ENCODE measurements at regions not wholly inside any gene's neighbourhood (a gene's known extent, or its start where the extent isn't known, plus 50 kb on each side); places are given as distances from the start of the nearest gene placed in this dataset.

DNA sequence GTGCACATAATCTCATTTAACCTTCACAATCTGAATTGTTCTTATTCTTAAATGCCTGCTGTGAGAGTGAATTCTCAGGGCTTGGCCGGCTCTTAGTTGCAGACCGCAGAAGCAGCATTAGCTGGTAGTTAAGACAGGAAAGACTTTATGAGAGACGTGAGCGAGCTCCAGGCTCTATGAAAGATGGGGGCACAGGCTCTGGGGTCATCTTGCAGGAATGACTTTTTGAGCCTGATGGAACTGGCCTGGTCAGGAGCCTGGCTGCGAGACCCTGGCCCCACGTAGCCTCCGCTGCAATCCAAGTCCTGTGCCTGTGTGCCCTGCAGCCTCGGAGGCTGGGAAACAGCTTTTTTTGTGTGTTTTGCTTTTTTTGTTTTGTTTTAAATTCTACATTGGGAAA lies 958.8 kb upstream of the ZNF722 start:
- Histone ChIP-seq H3K27me3 (ENCODE audit: control insufficient read depth in 2 of 2, insufficient read depth in 2 of 2, low read length in 2 of 2) (no peaks in the 10 kb centered on the region), H3K4me3 (replicated peaks in 1 of 3; ENCODE audit: low read depth in 2 of 3, low read length in 3 of 3) (no peak overlapping the region), H3K36me3 (replicated peaks in 1 of 2; ENCODE audit: control insufficient read depth in 1 of 2, insufficient read depth in 2 of 2, low read length in 2 of 2) (no peaks in the 10 kb centered on the region), H4K20me1 (ENCODE audit: insufficient read depth, low read length) (no peaks in the 10 kb centered on the region), H3K9me3 (replicated peaks in 1 of 2; ENCODE audit: control insufficient read depth in 1 of 2, insufficient read depth in 1 of 2, low read length in 2 of 2) (peaks cover 93 to 97% of the 10 kb centered on the region in 2 donors), H3K4me2 (replicated peaks; ENCODE audit: extremely low read depth, low read length, poor library complexity, severe bottlenecking) (no peak overlapping the region), H3K79me2 (ENCODE audit: insufficient read depth, low read length) (no peaks in the 10 kb centered on the region), H3K27ac (ENCODE audit: low read depth in 1 of 2, low read length in 2 of 2) (no peak overlapping the region), H2AFZ (ENCODE audit: insufficient read depth, low read depth, low read length, poor library complexity, severe bottlenecking) (no peak overlapping the region), H3K9ac (ENCODE audit: insufficient read depth, low read length, poor library complexity, severe bottlenecking) (no peak overlapping the region), H3K4me1 (ENCODE audit: control insufficient read depth in 1 of 2, insufficient read depth in 2 of 2, low read length in 2 of 2) (no peaks in the 10 kb centered on the region)
- Mint-ChIP-seq H3K4me1 (no peaks in the 10 kb centered on the region), H3K27ac (no peak overlapping the region), H3K9me3 (peaks cover 37 to 84% (median 49%) of the 10 kb centered on the region in 7 donors), H3K4me3 (no peak overlapping the region), H3K36me3 (no peaks in the 10 kb centered on the region), H3K27me3 (ENCODE audit: low read depth in 3 of 3) (peaks cover 0 to 1% (median 0%) of the 10 kb centered on the region in 3 donors)
- TF ChIP-seq, protein P1, sequence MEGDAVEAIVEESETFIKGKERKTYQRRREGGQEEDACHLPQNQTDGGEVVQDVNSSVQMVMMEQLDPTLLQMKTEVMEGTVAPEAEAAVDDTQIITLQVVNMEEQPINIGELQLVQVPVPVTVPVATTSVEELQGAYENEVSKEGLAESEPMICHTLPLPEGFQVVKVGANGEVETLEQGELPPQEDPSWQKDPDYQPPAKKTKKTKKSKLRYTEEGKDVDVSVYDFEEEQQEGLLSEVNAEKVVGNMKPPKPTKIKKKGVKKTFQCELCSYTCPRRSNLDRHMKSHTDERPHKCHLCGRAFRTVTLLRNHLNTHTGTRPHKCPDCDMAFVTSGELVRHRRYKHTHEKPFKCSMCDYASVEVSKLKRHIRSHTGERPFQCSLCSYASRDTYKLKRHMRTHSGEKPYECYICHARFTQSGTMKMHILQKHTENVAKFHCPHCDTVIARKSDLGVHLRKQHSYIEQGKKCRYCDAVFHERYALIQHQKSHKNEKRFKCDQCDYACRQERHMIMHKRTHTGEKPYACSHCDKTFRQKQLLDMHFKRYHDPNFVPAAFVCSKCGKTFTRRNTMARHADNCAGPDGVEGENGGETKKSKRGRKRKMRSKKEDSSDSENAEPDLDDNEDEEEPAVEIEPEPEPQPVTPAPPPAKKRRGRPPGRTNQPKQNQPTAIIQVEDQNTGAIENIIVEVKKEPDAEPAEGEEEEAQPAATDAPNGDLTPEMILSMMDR (IDR thresholded peaks at IDR 0.05) = no peak
- DNase-seq = no peak
- intact Hi-C loops (cut with micrococcal nuclease) = no loop called here
- WGBS (ENCODE audit: insufficient coverage) = 94% methylated on average over 7 of the region's 8 CpGs

GRCh38 chr7:63040336-63040735 lies 958.3 kb upstream of the ZNF722 start:
- no peak overlapping the region for H3K9ac ChIP-seq (ENCODE audit: insufficient read depth, low read length, poor library complexity, severe bottlenecking)
- H3K4me3 ChIP-seq (replicated peaks in 1 of 3; ENCODE audit: low read depth in 2 of 3, low read length in 3 of 3) = no peak overlapping the region
- no peaks in the 10 kb centered on the region for H3K79me2 ChIP-seq (ENCODE audit: insufficient read depth, low read length)
- Mint-ChIP-seq H3K27ac (no peak overlapping the region), H3K9me3 (peaks cover 34 to 79% (median 49%) of the 10 kb centered on the region in 7 donors), H3K4me3 (no peak overlapping the region), H3K36me3 (no peaks in the 10 kb centered on the region), H3K4me1 (no peaks in the 10 kb centered on the region), H3K27me3 (ENCODE audit: low read depth in 3 of 3) (no peaks in the 10 kb centered on the region)
- DNase-seq = no peak
- intact Hi-C loops (cut with micrococcal nuclease) = no loop called here
- no peaks in the 10 kb centered on the region for H4K20me1 ChIP-seq (ENCODE audit: insufficient read depth, low read length)
- H3K9me3 ChIP-seq (replicated peaks in 1 of 2; ENCODE audit: control insufficient read depth in 1 of 2, insufficient read depth in 1 of 2, low read length in 2 of 2) = peaks cover 93 to 97% of the 10 kb centered on the region in 2 donors
- WGBS (ENCODE audit: insufficient coverage) = 81% methylated on average over 12 of the region's 12 CpGs
- no peak overlapping the region for H3K4me2 ChIP-seq (replicated peaks; ENCODE audit: extremely low read depth, low read length, poor library complexity, severe bottlenecking)
- H3K27me3 ChIP-seq (ENCODE audit: control insufficient read depth in 2 of 2, insufficient read depth in 2 of 2, low read length in 2 of 2) = no peaks in the 10 kb centered on the region
- TF ChIP-seq, protein P1 (IDR thresholded peaks at IDR 0.05) = no peak
- H3K4me1 ChIP-seq (ENCODE audit: control insufficient read depth in 1 of 2, insufficient read depth in 2 of 2, low read length in 2 of 2) = no peaks in the 10 kb centered on the region
- H3K36me3 ChIP-seq (replicated peaks in 1 of 2; ENCODE audit: control insufficient read depth in 1 of 2, insufficient read depth in 2 of 2, low read length in 2 of 2) = no peaks in the 10 kb centered on the region
- no peak overlapping the region for H3K27ac ChIP-seq (ENCODE audit: low read depth in 1 of 2, low read length in 2 of 2)
- no peak overlapping the region for H2AFZ ChIP-seq (ENCODE audit: insufficient read depth, low read depth, low read length, poor library complexity, severe bottlenecking)
